GM13976 (cell line): ENCODE measurements at regions not wholly inside any gene's neighbourhood (a gene's known extent, or its start where the extent isn't known, plus 50 kb on each side); places are given as distances from the start of the nearest gene placed in this dataset.

Experiments
- DNase-seq: peaks from one replicate; pipeline ENCODE4 v3.0.0; 2012; ENCODE audit warnings: low spot score
- in situ Hi-C: fragments of 300-500 bp; cut with MboI; formaldehyde crosslinking; loops from one replicate; pipeline ENCODE4 v1.12.0; 2022; ENCODE audit warnings: low sequenced_read_pairs, mixed read lengths, inconsistent platforms; ENCODE audit not compliant: unreplicated experiment
- TF ChIP-seq, protein P1 (sequence below): IDR thresholded peaks from 2 replicates; pipeline ENCODE4 v1.5.1; 2012; ENCODE audit warnings: borderline replicate concordance, mild to moderate bottlenecking; ENCODE audit not compliant: insufficient read depth; ENCODE audit errors: extremely low read depth, missing control alignments, control extremely low read depth

DNA sequence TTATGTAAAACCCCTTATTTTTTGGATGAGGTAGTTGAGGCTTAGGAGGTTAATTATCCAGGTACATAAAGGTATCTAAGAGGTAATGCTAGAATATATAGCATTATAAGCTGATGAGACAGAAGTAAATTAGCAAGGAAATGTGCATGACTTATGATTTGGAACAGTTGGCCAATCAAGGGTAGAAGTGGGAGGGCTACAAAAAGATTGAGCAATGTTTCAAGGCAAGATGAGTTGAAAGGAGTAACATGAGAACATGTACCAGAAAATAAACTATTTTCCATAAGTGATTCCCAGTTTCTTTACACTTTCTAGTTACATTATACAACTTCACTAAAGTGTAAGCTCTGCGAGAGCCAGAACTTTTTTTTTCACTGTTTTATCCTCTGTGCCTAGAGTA, 290.9 kb downstream of the LRIG3 start:
- TF ChIP-seq, protein P1, sequence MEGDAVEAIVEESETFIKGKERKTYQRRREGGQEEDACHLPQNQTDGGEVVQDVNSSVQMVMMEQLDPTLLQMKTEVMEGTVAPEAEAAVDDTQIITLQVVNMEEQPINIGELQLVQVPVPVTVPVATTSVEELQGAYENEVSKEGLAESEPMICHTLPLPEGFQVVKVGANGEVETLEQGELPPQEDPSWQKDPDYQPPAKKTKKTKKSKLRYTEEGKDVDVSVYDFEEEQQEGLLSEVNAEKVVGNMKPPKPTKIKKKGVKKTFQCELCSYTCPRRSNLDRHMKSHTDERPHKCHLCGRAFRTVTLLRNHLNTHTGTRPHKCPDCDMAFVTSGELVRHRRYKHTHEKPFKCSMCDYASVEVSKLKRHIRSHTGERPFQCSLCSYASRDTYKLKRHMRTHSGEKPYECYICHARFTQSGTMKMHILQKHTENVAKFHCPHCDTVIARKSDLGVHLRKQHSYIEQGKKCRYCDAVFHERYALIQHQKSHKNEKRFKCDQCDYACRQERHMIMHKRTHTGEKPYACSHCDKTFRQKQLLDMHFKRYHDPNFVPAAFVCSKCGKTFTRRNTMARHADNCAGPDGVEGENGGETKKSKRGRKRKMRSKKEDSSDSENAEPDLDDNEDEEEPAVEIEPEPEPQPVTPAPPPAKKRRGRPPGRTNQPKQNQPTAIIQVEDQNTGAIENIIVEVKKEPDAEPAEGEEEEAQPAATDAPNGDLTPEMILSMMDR: no peak
- in situ Hi-C loops: no loop called here

DNA sequence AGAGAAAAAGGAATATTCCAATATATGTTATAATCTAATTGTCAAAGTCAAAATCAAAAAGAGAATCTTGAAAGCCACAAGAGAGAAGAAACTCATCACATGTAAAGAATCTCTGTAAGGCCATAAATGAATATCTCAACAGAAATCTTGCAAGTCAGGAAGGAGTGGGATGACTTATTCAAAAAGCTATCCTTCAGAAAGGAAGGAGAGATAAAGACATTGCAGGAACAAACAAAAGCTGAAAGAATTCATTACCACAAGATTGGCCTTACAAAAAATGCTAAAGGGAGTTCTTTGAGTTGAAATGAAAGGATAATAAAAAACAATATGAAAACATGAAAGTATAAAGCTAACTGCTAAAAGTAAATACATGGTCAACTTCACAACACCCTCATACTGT, 286.8 kb downstream of the LRIG3 start:
- TF ChIP-seq, protein P1: no peak
- in situ Hi-C loops: no loop called here
- no peak for DNase-seq

More for the DNA sequence above, 290.9 kb downstream of the LRIG3 start:
- no peak for DNase-seq

DNA sequence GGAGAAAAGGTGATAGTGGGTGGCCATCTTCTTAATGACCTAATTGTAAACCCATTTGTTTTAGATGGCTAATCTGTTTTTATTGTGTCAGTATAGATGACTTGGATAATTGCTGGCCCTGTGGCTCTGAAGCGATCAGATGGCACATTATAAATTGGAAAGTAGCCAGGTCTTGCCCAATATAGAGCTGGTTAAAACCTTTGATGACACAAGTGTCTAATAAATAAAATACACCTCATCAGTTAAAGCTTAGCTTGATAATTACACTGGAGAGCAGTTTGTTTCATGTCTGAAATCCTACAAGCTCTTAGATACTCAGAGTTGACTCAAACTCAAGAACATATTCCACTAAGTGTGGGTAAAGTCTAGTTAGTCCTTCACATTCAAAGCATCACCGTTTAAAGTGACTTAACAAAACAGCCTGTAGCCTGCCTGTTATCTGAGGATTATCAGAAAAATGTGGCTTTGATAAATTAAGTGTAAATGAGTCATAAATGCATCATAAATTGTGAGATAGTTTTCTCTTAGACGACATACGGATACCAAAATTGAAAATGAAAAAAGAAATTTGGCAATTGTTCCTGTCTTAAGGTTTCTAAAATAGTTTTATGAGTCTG, 280.9 kb downstream of the LRIG3 start:
- in situ Hi-C loops: no loop called here
- TF ChIP-seq, protein P1: no peak
- no peak for DNase-seq

DNA sequence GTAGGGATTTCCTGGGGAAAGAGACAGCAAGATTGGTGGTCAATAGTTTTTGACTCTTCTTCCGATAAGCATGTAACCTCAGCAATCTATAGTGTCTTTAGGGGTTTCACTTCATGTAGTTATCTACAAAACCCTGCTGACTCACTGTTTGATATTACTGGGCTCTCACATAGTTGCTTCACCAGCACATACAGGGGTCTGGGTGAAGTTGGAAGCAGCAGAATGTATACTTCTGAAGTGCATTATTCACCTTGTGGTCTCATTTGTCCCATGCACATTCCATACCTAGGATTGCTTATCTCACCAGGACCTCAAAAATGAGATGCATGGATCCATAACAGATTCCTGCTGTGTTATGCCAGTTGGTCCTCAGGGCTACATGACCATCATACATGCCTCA, 280.0 kb downstream of the LRIG3 start:
- DNase-seq: no peak
- in situ Hi-C loops: no loop called here
- TF ChIP-seq, protein P1: no peak

DNA sequence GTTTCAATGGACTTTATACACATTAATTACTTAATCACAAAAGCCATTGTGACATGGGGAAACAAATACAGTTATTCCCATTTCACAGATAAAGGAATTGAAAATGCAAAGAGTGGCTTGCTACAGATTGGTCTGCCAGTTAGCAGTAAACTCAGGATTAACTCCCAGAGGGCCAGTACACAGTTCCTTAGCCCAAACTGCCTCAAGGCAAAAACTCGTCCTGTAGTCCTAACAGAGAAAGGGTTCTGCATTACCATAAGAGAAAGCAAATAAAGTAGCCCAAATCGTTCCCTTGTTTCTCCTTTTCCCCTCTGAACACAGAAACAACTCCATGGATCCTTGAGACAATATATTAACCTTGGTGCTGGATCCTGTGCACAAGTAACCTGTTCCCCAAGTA, 274.4 kb downstream of the LRIG3 start:
- TF ChIP-seq, protein P1: no peak
- in situ Hi-C loops: no loop called here
- DNase-seq: no peak

DNA sequence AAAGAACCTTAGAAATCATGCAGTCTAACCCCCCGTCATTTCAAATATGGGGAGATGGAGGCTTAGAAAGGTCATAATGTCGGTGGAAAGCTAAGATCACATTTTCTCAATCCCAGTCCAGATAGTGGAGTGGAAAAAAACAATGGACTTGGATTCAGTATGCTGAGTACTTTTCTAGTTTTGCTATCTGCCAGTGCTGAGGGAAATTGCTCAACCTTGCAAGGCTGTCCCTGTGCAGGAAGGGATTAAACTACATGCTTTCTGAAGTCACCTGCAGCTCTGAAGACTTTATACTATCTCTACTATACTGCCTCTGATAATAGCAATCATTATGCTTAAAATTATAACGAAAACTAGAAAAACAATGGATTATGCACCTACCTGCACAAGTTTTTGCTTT, 272.8 kb downstream of the LRIG3 start:
- TF ChIP-seq, protein P1: no peak
- no peak for DNase-seq
- in situ Hi-C loops: no loop called here
